ENCODE measurements at regions not wholly inside any gene's neighbourhood (a gene's known extent, or its start where the extent isn't known, plus 50 kb on each side); places are given as distances from the start of the nearest gene placed in this dataset.

DNA sequence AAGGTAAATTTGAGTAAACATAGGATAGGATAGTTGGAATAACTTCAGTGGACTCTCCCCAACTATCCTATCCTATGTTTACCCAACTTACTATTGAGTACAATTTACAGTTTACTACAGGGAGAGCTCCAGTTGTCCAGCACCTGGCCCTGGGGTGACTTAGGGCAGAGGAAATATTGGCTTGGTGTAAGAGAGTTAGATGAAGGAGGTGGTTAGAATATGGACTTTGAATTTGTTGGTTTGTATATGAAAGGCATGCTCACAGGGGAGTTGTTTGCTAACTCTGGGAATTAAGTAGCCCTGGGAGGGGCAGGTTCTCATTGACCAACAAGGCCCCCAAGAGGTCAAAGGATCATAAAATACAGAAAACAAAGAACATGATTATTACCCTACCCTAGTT, 497.7 kb downstream of the ARL4A start:
- TF ChIP-seq, protein P1, sequence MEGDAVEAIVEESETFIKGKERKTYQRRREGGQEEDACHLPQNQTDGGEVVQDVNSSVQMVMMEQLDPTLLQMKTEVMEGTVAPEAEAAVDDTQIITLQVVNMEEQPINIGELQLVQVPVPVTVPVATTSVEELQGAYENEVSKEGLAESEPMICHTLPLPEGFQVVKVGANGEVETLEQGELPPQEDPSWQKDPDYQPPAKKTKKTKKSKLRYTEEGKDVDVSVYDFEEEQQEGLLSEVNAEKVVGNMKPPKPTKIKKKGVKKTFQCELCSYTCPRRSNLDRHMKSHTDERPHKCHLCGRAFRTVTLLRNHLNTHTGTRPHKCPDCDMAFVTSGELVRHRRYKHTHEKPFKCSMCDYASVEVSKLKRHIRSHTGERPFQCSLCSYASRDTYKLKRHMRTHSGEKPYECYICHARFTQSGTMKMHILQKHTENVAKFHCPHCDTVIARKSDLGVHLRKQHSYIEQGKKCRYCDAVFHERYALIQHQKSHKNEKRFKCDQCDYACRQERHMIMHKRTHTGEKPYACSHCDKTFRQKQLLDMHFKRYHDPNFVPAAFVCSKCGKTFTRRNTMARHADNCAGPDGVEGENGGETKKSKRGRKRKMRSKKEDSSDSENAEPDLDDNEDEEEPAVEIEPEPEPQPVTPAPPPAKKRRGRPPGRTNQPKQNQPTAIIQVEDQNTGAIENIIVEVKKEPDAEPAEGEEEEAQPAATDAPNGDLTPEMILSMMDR (conservative IDR thresholded peaks at IDR 0.05; ENCODE audit: low read depth, low read length): no peak
- no peak for TF ChIP-seq EZH2 (IDR thresholded peaks at IDR 0.05; ENCODE audit: borderline replicate concordance, low read depth, low read length, poor library complexity, severe bottlenecking)
